ENCODE measurements at regions not wholly inside any gene's neighbourhood (a gene's known extent, or its start where the extent isn't known, plus 50 kb on each side); places are given as distances from the start of the nearest gene placed in this dataset.

DNA sequence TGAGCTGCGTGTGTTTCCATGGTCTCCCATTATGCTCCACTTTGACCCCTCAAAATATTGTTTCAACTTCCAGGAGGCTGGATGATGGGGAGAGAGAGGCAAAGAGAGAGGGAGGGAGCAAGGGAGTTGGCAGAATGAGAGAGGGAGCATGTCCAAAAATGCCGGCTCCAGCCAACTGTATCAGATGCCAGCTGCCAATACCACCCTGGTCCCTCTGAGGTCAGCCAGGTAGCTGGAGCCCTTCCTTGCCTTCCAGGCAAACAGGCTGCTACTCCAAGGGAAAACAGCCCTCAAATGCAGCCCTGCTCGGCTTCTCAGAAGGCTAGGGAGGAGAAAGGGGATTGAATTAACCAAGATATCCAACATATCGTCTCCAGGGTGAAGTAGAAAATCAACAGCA, 440.0 kb downstream of the TSHZ3 start:
- Histone ChIP-seq H3K4me3 (ENCODE audit: extremely low read depth in 1 of 4, insufficient read depth in 2 of 4, low read depth in 3 of 4, low read length in 4 of 4) (no peak overlapping the region), H4K20me1 (replicated peaks in 1 of 2; ENCODE audit: control insufficient read depth in 1 of 2, insufficient read depth in 2 of 2, low read length in 2 of 2) (no peaks in the 10 kb centered on the region), H3K56ac (replicated peaks; ENCODE audit: insufficient read length, low read depth, low read length) (no peak overlapping the region), H3K18ac (ENCODE audit: extremely low read depth, low read length) (no peak overlapping the region), H3K36me3 (ENCODE audit: control insufficient read depth in 2 of 4, insufficient read depth in 4 of 4, low read length in 3 of 4) (no peaks in the 10 kb centered on the region), H2AFZ (ENCODE audit: low read length) (no peak overlapping the region), H3K4me1 (replicated peaks in 1 of 4; ENCODE audit: control insufficient read depth in 3 of 4, insufficient read depth in 4 of 4, low read length in 3 of 4) (peaks cover 0 to 4% (median 2%) of the 10 kb centered on the region in 4 experiments; a peak in 4 of 7 replicates), H4K8ac (ENCODE audit: extremely low read depth, insufficient read depth, low read length) (no peak overlapping the region), H4K5ac (ENCODE audit: insufficient read length, low read depth, low read length) (no peak overlapping the region), H3K4me2 (ENCODE audit: insufficient read depth in 1 of 2, low read depth in 2 of 2, low read length in 2 of 2) (no peak overlapping the region), H2BK15ac (ENCODE audit: low read length) (no peak overlapping the region), H3K27ac (ENCODE audit: low read depth, low read length) (no peak overlapping the region), H3K9ac (replicated peaks in 1 of 4; ENCODE audit: extremely low read depth in 1 of 4, low read depth in 3 of 4, low read length in 3 of 4) (no peak overlapping the region), H2BK20ac (ENCODE audit: low read length) (no peak overlapping the region), H2BK5ac (ENCODE audit: low read depth, low read length) (no peak overlapping the region), H4K91ac (replicated peaks; ENCODE audit: insufficient read length, low read length) (no peak overlapping the region), H3K9me3 (ENCODE audit: insufficient read depth in 2 of 2, low read depth in 1 of 2, low read length in 1 of 2) (no peaks in the 10 kb centered on the region), H3K27me3 (replicated peaks in 1 of 4; ENCODE audit: control insufficient read depth in 3 of 4, extremely low read depth in 1 of 4, insufficient read depth in 3 of 4, low read length in 3 of 4) (no peaks in the 10 kb centered on the region), H3K79me2 (ENCODE audit: control insufficient read depth in 1 of 2, insufficient read depth in 2 of 2, low read length in 2 of 2) (no peaks in the 10 kb centered on the region), H2AK5ac (ENCODE audit: low read depth, low read length) (no peak overlapping the region), H2BK12ac (ENCODE audit: low read depth, low read length) (no peak overlapping the region), H3K23me2 (ENCODE audit: low read depth, low read length) (no peaks in the 10 kb centered on the region), H2BK120ac (replicated peaks; ENCODE audit: low read depth, low read length) (no peak overlapping the region), H3K4ac (replicated peaks; ENCODE audit: insufficient read length, low read depth, low read length) (no peak overlapping the region), H3K79me1 (ENCODE audit: low read depth, low read length) (no peaks in the 10 kb centered on the region), H3K23ac (ENCODE audit: insufficient read length) (no peak overlapping the region), H3K14ac (ENCODE audit: insufficient read length) (no peak overlapping the region)
- ChIA-PET POLR2A (ENCODE audit: partially characterized antibody) (interaction anchor here (0.9 kb wide), 1 partner anchor 13 kb away, joined by 3 read pairs; no protein-coding TSS in a partner anchor), CTCF (ENCODE audit: partially characterized antibody) (interaction anchor here (1.5 to 1.6 kb wide), 2 partner anchors 32 to 109 kb away, joined by 4 read pairs; no protein-coding TSS in a partner anchor)
- no peak for TF ChIP-seq POLR2AphosphoS5 (IDR thresholded peaks at IDR 0.05; ENCODE audit: low read depth, low read length)
- no peak for TF ChIP-seq TEAD4 (IDR thresholded peaks at IDR 0.05; ENCODE audit: low read depth, low read length)
- no peak for TF ChIP-seq JUN (IDR thresholded peaks at IDR 0.05; ENCODE audit: low read depth, low read length)
- no peak for TF ChIP-seq BACH1 (IDR thresholded peaks at IDR 0.05; ENCODE audit: low read length)
- no peak for TF ChIP-seq RAD21 (IDR thresholded peaks at IDR 0.05 in 1 of 2, conservative IDR thresholded peaks at IDR 0.05 in 1 of 2; ENCODE audit: low read depth in 2 of 2, low read length in 2 of 2)
- no peak for TF ChIP-seq SAP30 (IDR thresholded peaks at IDR 0.05; ENCODE audit: insufficient read depth, insufficient replicate concordance, low read length)
- TF ChIP-seq SUZ12 (IDR thresholded peaks at IDR 0.05; ENCODE audit: low read length) = no peak
- no peak for TF ChIP-seq JUND (IDR thresholded peaks at IDR 0.05; ENCODE audit: low read length)
- TF ChIP-seq MAFK (IDR thresholded peaks at IDR 0.05; ENCODE audit: low read depth, low read length) = no peak
- no peak for TF ChIP-seq KDM4A (IDR thresholded peaks at IDR 0.05; ENCODE audit: low read depth, low read length, severe bottlenecking)
- DNase-seq (ENCODE audit: low read depth in 1 of 2, low spot score in 2 of 2) (no peak), FAIRE-seq (no peak)
- 92% methylated on average over 3 of the region's 4 CpGs; no CpG with 5 or more reads in 1 of the 2 experiments for WGBS, 2 experiments (ENCODE audit: extremely low coverage in 1 of 2, insufficient coverage in 1 of 2, insufficient read length in 1 of 2, insufficient replicate concordance in 2 of 2, low coverage in 1 of 2, low lambda C conversion rate in 2 of 2, missing lambda C conversion rate in 1 of 2)
